ENCODE measurements at regions not wholly inside any gene's neighbourhood (a gene's known extent, or its start where the extent isn't known, plus 50 kb on each side); places are given as distances from the start of the nearest gene placed in this dataset.

DNA sequence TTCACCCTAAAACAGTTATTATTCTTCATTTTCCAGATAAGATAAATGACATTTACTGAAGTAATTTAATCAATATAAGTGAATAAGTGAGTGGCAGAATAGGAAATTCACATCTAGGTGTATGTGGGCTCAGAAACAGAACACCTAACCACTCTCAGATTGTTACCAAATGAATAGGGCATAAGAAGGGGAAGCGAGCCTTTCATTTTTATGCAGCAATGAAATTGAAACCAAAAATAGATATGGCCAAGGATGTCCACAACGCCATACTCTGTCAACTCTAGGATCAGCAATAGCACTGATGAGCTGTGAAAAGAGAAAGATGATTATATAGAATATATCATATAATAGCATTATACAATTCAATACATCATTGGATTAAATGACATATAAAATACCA, 398.1 kb upstream of the API5 start:
- TF ChIP-seq, protein P1, sequence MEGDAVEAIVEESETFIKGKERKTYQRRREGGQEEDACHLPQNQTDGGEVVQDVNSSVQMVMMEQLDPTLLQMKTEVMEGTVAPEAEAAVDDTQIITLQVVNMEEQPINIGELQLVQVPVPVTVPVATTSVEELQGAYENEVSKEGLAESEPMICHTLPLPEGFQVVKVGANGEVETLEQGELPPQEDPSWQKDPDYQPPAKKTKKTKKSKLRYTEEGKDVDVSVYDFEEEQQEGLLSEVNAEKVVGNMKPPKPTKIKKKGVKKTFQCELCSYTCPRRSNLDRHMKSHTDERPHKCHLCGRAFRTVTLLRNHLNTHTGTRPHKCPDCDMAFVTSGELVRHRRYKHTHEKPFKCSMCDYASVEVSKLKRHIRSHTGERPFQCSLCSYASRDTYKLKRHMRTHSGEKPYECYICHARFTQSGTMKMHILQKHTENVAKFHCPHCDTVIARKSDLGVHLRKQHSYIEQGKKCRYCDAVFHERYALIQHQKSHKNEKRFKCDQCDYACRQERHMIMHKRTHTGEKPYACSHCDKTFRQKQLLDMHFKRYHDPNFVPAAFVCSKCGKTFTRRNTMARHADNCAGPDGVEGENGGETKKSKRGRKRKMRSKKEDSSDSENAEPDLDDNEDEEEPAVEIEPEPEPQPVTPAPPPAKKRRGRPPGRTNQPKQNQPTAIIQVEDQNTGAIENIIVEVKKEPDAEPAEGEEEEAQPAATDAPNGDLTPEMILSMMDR (conservative IDR thresholded peaks at IDR 0.05 in 1 of 2, IDR thresholded peaks at IDR 0.05 in 1 of 2; ENCODE audit: low read depth in 1 of 2, low read length in 2 of 2), result no peak
- TF ChIP-seq EZH2 (IDR thresholded peaks at IDR 0.05; ENCODE audit: low read length, missing control alignments), result no peak
- no peak overlapping the region for H3K4me2 ChIP-seq (ENCODE audit: extremely low read depth, insufficient read depth, low read length)
- no peak overlapping the region for H3K9ac ChIP-seq (ENCODE audit: insufficient read depth, low read length)
- DNase-seq (ENCODE audit: low read depth in 2 of 2), result no peak
- H4K20me1 ChIP-seq (ENCODE audit: control insufficient read depth, extremely low read depth, insufficient read depth, low read length), result no peaks in the 10 kb centered on the region
- H3K36me3 ChIP-seq (ENCODE audit: control insufficient read depth, insufficient read depth, low read length), result no peaks in the 10 kb centered on the region
- no peak overlapping the region for H3K4me3 ChIP-seq (replicated peaks in 1 of 4; ENCODE audit: control extremely low read depth in 1 of 4, insufficient read depth in 1 of 4, low read depth in 3 of 4, low read length in 4 of 4)
- no peaks in the 10 kb centered on the region for H3K4me1 ChIP-seq (ENCODE audit: control insufficient read depth, extremely low read depth, insufficient read depth, low read length)
- no peaks in the 10 kb centered on the region for H3K27me3 ChIP-seq (ENCODE audit: control insufficient read depth, insufficient read depth, low read length)
- no peaks in the 10 kb centered on the region for H3K9me3 ChIP-seq (ENCODE audit: control insufficient read depth, insufficient read depth, low read depth, low read length)
- H2AFZ ChIP-seq (ENCODE audit: low read length), result no peak overlapping the region
- H3K79me2 ChIP-seq (ENCODE audit: control insufficient read depth, insufficient read depth, low read length), result no peaks in the 10 kb centered on the region
- H3K27ac ChIP-seq (ENCODE audit: insufficient read depth, low read length), result no peak overlapping the region

DNA sequence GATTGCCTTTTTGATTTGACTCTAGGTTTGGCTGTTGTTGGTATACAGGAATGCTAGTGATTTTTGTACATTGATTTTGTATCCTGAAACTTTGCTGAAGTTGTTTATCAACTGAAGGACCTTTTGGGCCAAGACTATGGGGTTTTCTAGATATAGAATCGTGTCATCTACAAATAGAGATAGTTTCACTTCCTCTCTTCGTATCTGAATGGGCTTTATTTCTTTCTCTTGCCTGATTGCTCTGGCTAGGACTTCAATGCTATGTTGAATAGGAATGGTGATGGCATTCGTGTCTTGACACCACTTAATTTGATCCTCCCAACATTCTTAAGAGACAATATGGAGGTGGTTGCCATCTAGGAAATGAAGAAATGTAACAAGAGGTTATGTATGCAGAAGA, 388.1 kb upstream of the API5 start:
- no peak overlapping the region for H3K4me3 ChIP-seq (replicated peaks in 1 of 4; ENCODE audit: control extremely low read depth in 1 of 4, insufficient read depth in 1 of 4, low read depth in 3 of 4, low read length in 4 of 4)
- DNase-seq (ENCODE audit: low read depth in 2 of 2), result no peak
- no peaks in the 10 kb centered on the region for H4K20me1 ChIP-seq (ENCODE audit: control insufficient read depth, extremely low read depth, insufficient read depth, low read length)
- no peak overlapping the region for H2AFZ ChIP-seq (ENCODE audit: low read length)
- no peaks in the 10 kb centered on the region for H3K9me3 ChIP-seq (ENCODE audit: control insufficient read depth, insufficient read depth, low read depth, low read length)
- H3K79me2 ChIP-seq (ENCODE audit: control insufficient read depth, insufficient read depth, low read length), result no peaks in the 10 kb centered on the region
- no peak overlapping the region for H3K27ac ChIP-seq (ENCODE audit: insufficient read depth, low read length)
- H3K9ac ChIP-seq (ENCODE audit: insufficient read depth, low read length), result no peak overlapping the region
- no peaks in the 10 kb centered on the region for H3K36me3 ChIP-seq (ENCODE audit: control insufficient read depth, insufficient read depth, low read length)
- H3K4me2 ChIP-seq (ENCODE audit: extremely low read depth, insufficient read depth, low read length), result no peak overlapping the region
- H3K27me3 ChIP-seq (ENCODE audit: control insufficient read depth, insufficient read depth, low read length), result no peaks in the 10 kb centered on the region
- no peaks in the 10 kb centered on the region for H3K4me1 ChIP-seq (ENCODE audit: control insufficient read depth, extremely low read depth, insufficient read depth, low read length)
- TF ChIP-seq, protein P1 (conservative IDR thresholded peaks at IDR 0.05 in 1 of 2, IDR thresholded peaks at IDR 0.05 in 1 of 2; ENCODE audit: low read depth in 1 of 2, low read length in 2 of 2), result no peak
- no peak for TF ChIP-seq EZH2 (IDR thresholded peaks at IDR 0.05; ENCODE audit: low read length, missing control alignments)

DNA sequence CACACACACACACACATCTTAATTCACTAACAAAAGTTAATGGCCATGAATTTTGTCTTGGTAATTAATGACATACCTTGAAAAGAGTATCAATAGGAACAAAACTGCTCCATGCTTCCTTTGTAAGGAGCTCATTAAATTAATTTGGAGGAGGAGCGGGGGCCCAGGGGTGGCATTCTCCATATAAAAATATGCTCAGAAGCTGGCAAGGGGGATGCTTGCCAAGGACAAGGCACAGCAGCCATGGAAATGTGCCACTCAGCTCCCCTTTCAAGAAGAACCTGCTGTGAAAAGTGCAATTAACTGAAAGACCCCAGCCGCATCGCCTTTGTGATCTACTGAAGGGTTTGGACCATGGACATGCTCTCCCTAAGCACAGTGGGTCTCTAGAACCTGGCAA, 385.9 kb upstream of the API5 start:
- Histone ChIP-seq H3K9me3 (ENCODE audit: control insufficient read depth, insufficient read depth, low read depth, low read length) (no peaks in the 10 kb centered on the region), H3K79me2 (ENCODE audit: control insufficient read depth, insufficient read depth, low read length) (no peaks in the 10 kb centered on the region), H3K4me1 (ENCODE audit: control insufficient read depth, extremely low read depth, insufficient read depth, low read length) (no peaks in the 10 kb centered on the region), H3K27ac (ENCODE audit: insufficient read depth, low read length) (no peak overlapping the region), H3K4me3 (replicated peaks in 1 of 4; ENCODE audit: control extremely low read depth in 1 of 4, insufficient read depth in 1 of 4, low read depth in 3 of 4, low read length in 4 of 4) (no peak overlapping the region), H3K36me3 (ENCODE audit: control insufficient read depth, insufficient read depth, low read length) (no peaks in the 10 kb centered on the region), H3K27me3 (ENCODE audit: control insufficient read depth, insufficient read depth, low read length) (no peaks in the 10 kb centered on the region), H3K4me2 (ENCODE audit: extremely low read depth, insufficient read depth, low read length) (no peak overlapping the region), H3K9ac (ENCODE audit: insufficient read depth, low read length) (no peak overlapping the region), H2AFZ (ENCODE audit: low read length) (no peak overlapping the region), H4K20me1 (ENCODE audit: control insufficient read depth, extremely low read depth, insufficient read depth, low read length) (no peaks in the 10 kb centered on the region)
- TF ChIP-seq EZH2 (IDR thresholded peaks at IDR 0.05; ENCODE audit: low read length, missing control alignments), result no peak
- TF ChIP-seq, protein P1 (conservative IDR thresholded peaks at IDR 0.05 in 1 of 2, IDR thresholded peaks at IDR 0.05 in 1 of 2; ENCODE audit: low read depth in 1 of 2, low read length in 2 of 2), result no peak
- DNase-seq (ENCODE audit: low read depth in 2 of 2), result no peak
